H1 (cell line): ENCODE measurements at regions not wholly inside any gene's neighbourhood (a gene's known extent, or its start where the extent isn't known, plus 50 kb on each side); places are given as distances from the start of the nearest gene placed in this dataset.

Experiments used
- CTCF ChIA-PET: fragments of 300-600 bp; sonication (Branson Sonifier 250); formaldehyde crosslinking; loops from one replicate; lab custom pipeline; 2021; ENCODE audit not compliant: partially characterized antibody; lab: Charles Lee
- POLR2A ChIA-PET: fragments of 300-600 bp; sonication (Branson Sonifier 250); formaldehyde crosslinking; loops from one replicate; lab custom pipeline; 2021; ENCODE audit warnings: inconsistent platforms; ENCODE audit not compliant: partially characterized antibody; lab: Charles Lee
- DNase-seq, 2 experiments: peaks; one replicate each; pipeline versions ENCODE4 v3.0.0 to v3.0.0-alpha.2; 2010 to 2022; ENCODE audit warnings: low spot score in 2 of 2, low read depth in 1 of 2, mixed read lengths in 1 of 2
- FAIRE-seq: peaks from 2 replicates; lab custom pipeline; 2011; peaks lifted over from hg19 to GRCh38; lab: Jason Lieb, UNC
- H2AFZ ChIP-seq: 2 replicates; pipeline ENCODE4 v1.8.1; 2012; ENCODE audit warnings: low read length, inconsistent platforms
- H2AK5ac ChIP-seq: 2 replicates; pipeline ENCODE4 v1.6.1; 2013; ENCODE audit warnings: low read depth, low read length
- H2BK120ac ChIP-seq: replicated peaks from 2 replicates; pipeline ENCODE3; 2013; ENCODE audit warnings: low read depth, low read length, inconsistent platforms
- H2BK12ac ChIP-seq: 2 replicates; pipeline ENCODE4 v1.6.1; 2013; ENCODE audit warnings: low read depth, low read length
- H2BK15ac ChIP-seq: 2 replicates; pipeline ENCODE4 v1.6.1; 2013; ENCODE audit warnings: low read length
- H2BK20ac ChIP-seq: 2 replicates; pipeline ENCODE4 v1.6.1; 2013; ENCODE audit warnings: low read length
- H2BK5ac ChIP-seq: 2 replicates; pipeline ENCODE4 v1.6.1; 2013; ENCODE audit warnings: low read depth, low read length
- H3K14ac ChIP-seq: 2 replicates; pipeline ENCODE4 v1.6.1; 2013; ENCODE audit warnings: inconsistent platforms; ENCODE audit not compliant: insufficient read length
- H3K18ac ChIP-seq: 2 replicates; pipeline ENCODE4 v1.6.1; 2013; ENCODE audit warnings: low read length; ENCODE audit errors: extremely low read depth
- H3K23ac ChIP-seq: 2 replicates; pipeline ENCODE4 v1.6.1; 2013; ENCODE audit warnings: inconsistent platforms; ENCODE audit not compliant: insufficient read length
- H3K23me2 ChIP-seq: 2 replicates; pipeline ENCODE4 v1.6.1; 2013; ENCODE audit warnings: low read depth, low read length
- H3K27ac ChIP-seq: 2 replicates; pipeline ENCODE4 v1.6.1; 2011; ENCODE audit warnings: low read depth, low read length, inconsistent platforms
- H3K27me3 ChIP-seq, 4 experiments: replicated peaks in 1 of 4; 1 replicate in 1 of 4; 2 replicates in 3 of 4; pipeline versions ENCODE4 v1.6.1 to v1.8.1; 2011 to 2013; ENCODE audit warnings: low read length in 3 of 4, mild to moderate bottlenecking in 3 of 4, inconsistent platforms in 2 of 4, mixed read lengths in 2 of 4, moderate library complexity in 1 of 4; ENCODE audit not compliant: control insufficient read depth in 3 of 4, insufficient read depth in 3 of 4; ENCODE audit errors: extremely low read depth in 1 of 4
- H3K36me3 ChIP-seq, 4 experiments: 2 replicates each; pipeline versions ENCODE4 v1.6.1 to v1.8.1; 2011 to 2013; ENCODE audit warnings: mild to moderate bottlenecking in 4 of 4, low read length in 3 of 4, moderate library complexity in 2 of 4, control low read depth in 1 of 4, inconsistent platforms in 1 of 4; ENCODE audit not compliant: insufficient read depth in 4 of 4, control insufficient read depth in 2 of 4
- H3K4ac ChIP-seq: replicated peaks from 2 replicates; pipeline ENCODE3; 2013; ENCODE audit warnings: low read length, low read depth, mixed read lengths, inconsistent platforms; ENCODE audit not compliant: insufficient read length
- H3K4me1 ChIP-seq, 4 experiments: replicated peaks in 1 of 4; 1 replicate in 1 of 4; 2 replicates in 3 of 4; pipeline versions ENCODE4 v1.6.1 to v1.8.1; 2011 to 2013; ENCODE audit warnings: low read length in 3 of 4, inconsistent platforms in 2 of 4, mixed read lengths in 1 of 4; ENCODE audit not compliant: insufficient read depth in 4 of 4, control insufficient read depth in 3 of 4
- H3K4me2 ChIP-seq, 2 experiments: 2 replicates each; pipeline versions ENCODE4 v1.6.1 to v1.8.1; 2011 to 2013; ENCODE audit warnings: low read depth in 2 of 2, low read length in 2 of 2, control low read depth in 1 of 2, inconsistent platforms in 1 of 2, mild to moderate bottlenecking in 1 of 2; ENCODE audit not compliant: insufficient read depth in 1 of 2
- H3K4me3 ChIP-seq, 4 experiments: fragments of 200-600, 300-600 bp in 1 of 4; sonication (generic), shearing (Covaris generic), sonication (Bioruptor Twin) in 1 of 4; 2 replicates each; pipeline versions ENCODE4 v1.5.1 to v1.8.1; 2011 to 2016; ENCODE audit warnings: low read length in 4 of 4, low read depth in 3 of 4, control low read depth in 2 of 4, inconsistent platforms in 2 of 4, mild to moderate bottlenecking in 2 of 4, mixed read lengths in 1 of 4, moderate library complexity in 1 of 4; ENCODE audit not compliant: insufficient read depth in 2 of 4; ENCODE audit errors: extremely low read depth in 1 of 4
- H3K56ac ChIP-seq: replicated peaks from 2 replicates; pipeline ENCODE3; 2013; ENCODE audit warnings: low read depth, mild to moderate bottlenecking, mixed read lengths, low read length, inconsistent platforms; ENCODE audit not compliant: insufficient read length
- H3K79me1 ChIP-seq: 2 replicates; pipeline ENCODE4 v1.6.1; 2013; ENCODE audit warnings: low read depth, low read length, control low read depth
- H3K79me2 ChIP-seq, 2 experiments: 2 replicates each; pipeline versions ENCODE4 v1.6.1 to v1.8.1; 2012 to 2013; ENCODE audit warnings: low read length in 2 of 2, mild to moderate bottlenecking in 2 of 2, inconsistent platforms in 1 of 2; ENCODE audit not compliant: insufficient read depth in 2 of 2, control insufficient read depth in 1 of 2
- H3K9ac ChIP-seq, 4 experiments: replicated peaks in 1 of 4; 1 replicate in 1 of 4; 2 replicates in 3 of 4; pipeline versions ENCODE4 v1.6.1 to v1.8.1; 2011 to 2013; ENCODE audit warnings: low read depth in 3 of 4, low read length in 3 of 4, control low read depth in 2 of 4, mild to moderate bottlenecking in 2 of 4, moderate library complexity in 2 of 4, inconsistent platforms in 1 of 4; ENCODE audit errors: extremely low read depth in 1 of 4
- H3K9me3 ChIP-seq, 2 experiments: 2 replicates each; pipeline versions ENCODE4 v1.6.1 to v1.8.1; 2012 to 2013; ENCODE audit warnings: mild to moderate bottlenecking in 2 of 2, moderate library complexity in 2 of 2, control low read depth in 1 of 2, inconsistent platforms in 1 of 2, low read depth in 1 of 2, low read length in 1 of 2, mixed read lengths in 1 of 2; ENCODE audit not compliant: insufficient read depth in 2 of 2
- H4K20me1 ChIP-seq, 2 experiments: replicated peaks in 1 of 2; 2 replicates each; pipeline versions ENCODE3 to v1.8.1; 2011 to 2013; ENCODE audit warnings: inconsistent platforms in 2 of 2, low read length in 2 of 2, mild to moderate bottlenecking in 1 of 2; ENCODE audit not compliant: insufficient read depth in 2 of 2, control insufficient read depth in 1 of 2
- H4K5ac ChIP-seq: 2 replicates; pipeline ENCODE4 v1.6.1; 2013; ENCODE audit warnings: low read length, low read depth, mixed read lengths, inconsistent platforms; ENCODE audit not compliant: insufficient read length
- H4K8ac ChIP-seq: 2 replicates; pipeline ENCODE4 v1.8.0; 2013; ENCODE audit warnings: mild to moderate bottlenecking, moderate library complexity, low read length, inconsistent platforms; ENCODE audit not compliant: insufficient read depth; ENCODE audit errors: extremely low read depth
- H4K91ac ChIP-seq: replicated peaks from 2 replicates; pipeline ENCODE3; 2013; ENCODE audit warnings: low read length, mixed read lengths, inconsistent platforms; ENCODE audit not compliant: insufficient read length
- CTBP2 ChIP-seq: IDR thresholded peaks from 2 replicates; pipeline ENCODE4 v1.7.0; 2011; ENCODE audit warnings: borderline replicate concordance, mild to moderate bottlenecking, moderate library complexity, mixed read lengths, low read length; ENCODE audit not compliant: insufficient read depth, insufficient read length
- RBBP5 ChIP-seq: IDR thresholded peaks from 2 replicates; pipeline ENCODE4 v1.7.1; 2012; ENCODE audit warnings: low read depth, mild to moderate bottlenecking, inconsistent platforms, low read length, moderate library complexity, borderline replicate concordance
- WGBS, 2 experiments: shearing (Covaris generic) in 1 of 2; methylation state at CpG; one replicate each; pipeline versions ENCODE4 v1.1.6 to v1.1.7; 2013 to 2015; ENCODE audit warnings: low lambda C conversion rate in 2 of 2, mixed read lengths in 2 of 2, inconsistent platforms in 1 of 2, low coverage in 1 of 2, missing lambda C conversion rate in 1 of 2; ENCODE audit not compliant: insufficient replicate concordance in 2 of 2, insufficient coverage in 1 of 2, insufficient read length in 1 of 2; ENCODE audit errors: extremely low coverage in 1 of 2, missing lambda C conversion rate in 1 of 2; 5-methylcytosine and 5-hydroxymethylcytosine counted together

DNA sequence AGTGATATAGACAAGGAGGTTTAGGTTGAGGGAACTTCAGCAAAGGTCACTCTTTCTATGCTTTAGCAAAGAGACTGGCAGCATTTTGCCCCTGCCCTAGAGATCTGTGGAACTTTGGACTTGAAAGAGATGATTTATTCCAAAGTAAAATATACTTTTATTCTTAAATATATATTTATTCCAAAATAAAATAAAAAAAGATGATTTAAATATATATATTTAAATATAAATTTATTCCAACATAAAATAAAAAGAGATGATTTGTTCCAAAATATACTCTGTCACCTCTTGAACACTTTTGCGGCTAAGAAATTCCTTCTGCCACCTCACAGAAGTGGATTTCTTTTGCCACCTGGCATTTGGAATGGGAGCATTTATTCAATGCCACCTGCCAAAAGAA is 521.3 kb upstream of the CHORDC1 start:
- Histone ChIP-seq H3K27ac (no peak overlapping the region), H4K8ac (no peak overlapping the region), H3K9ac (no peak overlapping the region), H4K5ac (no peak overlapping the region), H2AFZ (no peak overlapping the region), H2BK5ac (no peak overlapping the region), H2AK5ac (no peak overlapping the region), H2BK12ac (no peak overlapping the region), H4K20me1 (no peaks in the 10 kb centered on the region), H3K79me2 (no peaks in the 10 kb centered on the region), H3K18ac (no peak overlapping the region), H3K27me3 (no peaks in the 10 kb centered on the region), H3K4me3 (no peak overlapping the region), H3K9me3 (peaks cover 7 to 15% of the 10 kb centered on the region in 2 experiments; a peak in 2 of 4 replicates), H2BK120ac (no peak overlapping the region), H3K23ac (no peak overlapping the region), H3K79me1 (no peaks in the 10 kb centered on the region), H3K36me3 (no peaks in the 10 kb centered on the region), H2BK20ac (no peak overlapping the region), H4K91ac (no peak overlapping the region), H3K56ac (no peak overlapping the region), H3K4me1 (no peaks in the 10 kb centered on the region), H2BK15ac (no peak overlapping the region), H3K4me2 (no peak overlapping the region), H3K4ac (no peak overlapping the region), H3K23me2 (no peaks in the 10 kb centered on the region), H3K14ac (no peak overlapping the region)
- WGBS, 2 experiments: 41% methylated on average over 1 of the region's 1 CpG; no CpG with 5 or more reads in 1 of the 2 experiments
- ChIA-PET POLR2A (no interaction called here), CTCF (interaction anchor here (0.6 kb wide), 1 partner anchor 1123 kb away, joined by 3 read pairs; no protein-coding TSS in a partner anchor)
- no peak for DNase-seq
- no peak for FAIRE-seq
- TF ChIP-seq RBBP5: no peak
- TF ChIP-seq CTBP2: no peak
